ENCODE measurements at regions not wholly inside any gene's neighbourhood (a gene's known extent, or its start where the extent isn't known, plus 50 kb on each side); places are given as distances from the start of the nearest gene placed in this dataset.

- TF ChIP-seq MXI1 (IDR thresholded peaks at IDR 0.05; ENCODE audit: low read depth, low read length) (no peak), RCOR1 (IDR thresholded peaks at IDR 0.05; ENCODE audit: low read length) (no peak)
These were observed 86.9 kb upstream of the ZNF438 start for GRCh38 chr10:31118556-31118955.
